IMR-90 (cell line): ENCODE measurements at regions not wholly inside any gene's neighbourhood (a gene's known extent, or its start where the extent isn't known, plus 50 kb on each side); places are given as distances from the start of the nearest gene placed in this dataset.

Source experiments
- ATAC-seq: fragments of 200-7000 bp; cut with Tn5 transposase; 2 replicates; pipeline ENCODE4 v1.9.1; 2020; ENCODE audit warnings: low read depth, mild to moderate bottlenecking, moderate library complexity
- BruUV-seq: library from RNA; stranded (reverse); fragments of 400-500 nt; replicated peaks from 2 replicates; lab custom pipeline; 2021; lab: Mats Ljungman, UMichigan
- CTCF ChIA-PET: fragments of 300-600 bp; formaldehyde crosslinking; extraction: SDS; loops from one replicate; lab custom pipeline; 2021; ENCODE audit warnings: antibody characterized with exemption; lab: Yijun Ruan, JAX
- POLR2A ChIA-PET: fragments of 300-600 bp; sonication (Branson Sonifier 250); formaldehyde crosslinking; loops from one replicate; lab custom pipeline; 2022; ENCODE audit warnings: antibody characterized with exemption; ENCODE audit not compliant: unreplicated experiment; lab: Charles Lee
- DNase-seq: peaks from one replicate; pipeline ENCODE4 v3.0.0; 2013
- H2AFZ ChIP-seq: replicated peaks from 2 replicates; pipeline ENCODE3; 2013; ENCODE audit warnings: low read length, mild to moderate bottlenecking; ENCODE audit not compliant: poor library complexity
- H2AK5ac ChIP-seq: 2 replicates; pipeline ENCODE4 v1.6.1; 2013; ENCODE audit warnings: low read depth, low read length, inconsistent platforms
- H2AK9ac ChIP-seq: replicated peaks from 2 replicates; pipeline ENCODE3; 2013; ENCODE audit warnings: mild to moderate bottlenecking, low read depth, low read length, moderate library complexity; ENCODE audit not compliant: poor library complexity
- H2BK120ac ChIP-seq: 2 replicates; pipeline ENCODE4 v1.6.1; 2013; ENCODE audit warnings: low read depth, low read length, inconsistent platforms
- H2BK15ac ChIP-seq: 3 replicates; pipeline ENCODE4 v1.6.1; 2013; ENCODE audit warnings: low read depth, low read length, inconsistent platforms
- H2BK20ac ChIP-seq: 2 replicates; pipeline ENCODE4 v1.6.1; 2013; ENCODE audit warnings: low read depth, mild to moderate bottlenecking, inconsistent platforms, low read length, moderate library complexity
- H2BK5ac ChIP-seq: 2 replicates; pipeline ENCODE4 v1.6.1; 2013; ENCODE audit warnings: mild to moderate bottlenecking, low read depth, low read length, inconsistent platforms; ENCODE audit not compliant: poor library complexity, severe bottlenecking
- H3K14ac ChIP-seq: replicated peaks from 2 replicates; pipeline ENCODE4 v1.6.1; 2013; ENCODE audit warnings: low read depth, low read length, inconsistent platforms
- H3K18ac ChIP-seq: 2 replicates; pipeline ENCODE4 v1.6.1; 2013; ENCODE audit warnings: low read depth, low read length, control low read depth
- H3K23ac ChIP-seq: 2 replicates; pipeline ENCODE4 v1.6.1; 2013; ENCODE audit warnings: low read depth, low read length, inconsistent platforms
- H3K27ac ChIP-seq: 2 replicates; pipeline ENCODE4 v1.5.1; 2013; ENCODE audit warnings: mild to moderate bottlenecking, control low read depth, low read length; ENCODE audit not compliant: insufficient read depth
- H3K27me3 ChIP-seq: 2 replicates; pipeline ENCODE4 v1.6.1; 2013; ENCODE audit warnings: low read length; ENCODE audit not compliant: control insufficient read depth, insufficient read depth
- H3K36me3 ChIP-seq: 2 replicates; pipeline ENCODE4 v1.6.1; 2013; ENCODE audit warnings: low read length, mixed read lengths; ENCODE audit not compliant: control insufficient read depth, insufficient read depth
- H3K4ac ChIP-seq: 2 replicates; pipeline ENCODE4 v1.6.1; 2013; ENCODE audit warnings: low read depth, low read length, inconsistent platforms
- H3K4me1 ChIP-seq: 2 replicates; pipeline ENCODE4 v1.6.1; 2013; ENCODE audit warnings: low read length, mixed read lengths; ENCODE audit not compliant: control insufficient read depth, insufficient read depth
- H3K4me2 ChIP-seq: 2 replicates; pipeline ENCODE4 v1.6.1; 2013; ENCODE audit warnings: low read depth, mild to moderate bottlenecking, control low read depth, low read length, moderate library complexity
- H3K4me3 ChIP-seq: 2 replicates; pipeline ENCODE4 v1.5.1; 2013; ENCODE audit warnings: low read depth, mild to moderate bottlenecking, control low read depth, low read length, moderate library complexity; ENCODE audit not compliant: insufficient read depth
- H3K56ac ChIP-seq: 2 replicates; pipeline ENCODE4 v1.6.1; 2013; ENCODE audit warnings: low read length, inconsistent platforms; ENCODE audit not compliant: insufficient read depth; ENCODE audit errors: extremely low read depth
- H3K79me1 ChIP-seq, 2 experiments: 2 replicates each; pipeline ENCODE4 v1.6.1; 2013; ENCODE audit warnings: low read length in 2 of 2, inconsistent platforms in 1 of 2, low read depth in 1 of 2
- H3K9ac ChIP-seq: 2 replicates; pipeline ENCODE4 v1.6.1; 2013; ENCODE audit warnings: low read depth, low read length, control low read depth
- H3K9me1 ChIP-seq: 2 replicates; pipeline ENCODE4 v1.6.1; 2013; ENCODE audit warnings: low read length, inconsistent platforms; ENCODE audit not compliant: insufficient read depth
- H3K9me3 ChIP-seq: 2 replicates; pipeline ENCODE4 v1.6.1; 2013; ENCODE audit warnings: low read length; ENCODE audit not compliant: control insufficient read depth, insufficient read depth
- H4K20me1 ChIP-seq: 2 replicates; pipeline ENCODE4 v1.6.1; 2013; ENCODE audit warnings: low read length, inconsistent platforms; ENCODE audit not compliant: insufficient read depth
- H4K5ac ChIP-seq: 2 replicates; pipeline ENCODE4 v1.6.1; 2013; ENCODE audit warnings: mild to moderate bottlenecking, low read depth, low read length, control low read depth
- H4K8ac ChIP-seq, 2 experiments: 2 replicates each; pipeline ENCODE4 v1.6.1; 2013; ENCODE audit warnings: low read depth in 2 of 2, low read length in 2 of 2, control low read depth in 1 of 2, inconsistent platforms in 1 of 2
- H4K91ac ChIP-seq: 2 replicates; pipeline ENCODE4 v1.6.1; 2013; ENCODE audit warnings: low read depth, low read length, inconsistent platforms; ENCODE audit not compliant: insufficient read depth
- CHD1 ChIP-seq: IDR thresholded peaks from 2 replicates; pipeline ENCODE4 v1.6.1; 2012; ENCODE audit warnings: low read depth, low read length, improper control_type of control experiment
- ELK1 ChIP-seq: fragments of 150-350 bp; IDR thresholded peaks from 2 replicates; pipeline ENCODE4 v1.6.1; 2016; ENCODE audit warnings: low read depth, mild to moderate bottlenecking, low read length, moderate library complexity, borderline replicate concordance
- WGBS, 2 experiments: methylation state at CpG; one replicate each; pipeline versions ENCODE4 v1.1.5 to v1.1.7; 2013; ENCODE audit warnings: missing lambda C conversion rate in 2 of 2; ENCODE audit not compliant: insufficient read length in 1 of 2; ENCODE audit errors: extremely low coverage in 2 of 2; 5-methylcytosine and 5-hydroxymethylcytosine counted together
- dilution Hi-C: fragments of 300-500 bp; cut with HindIII; formaldehyde crosslinking; loops from one replicate; pipeline ENCODE4 v1.14.3; 2018; ENCODE audit warnings: low sequenced_read_pairs; ENCODE audit not compliant: unreplicated experiment
- in situ Hi-C: fragments of 300-500 bp; cut with MboI; formaldehyde crosslinking; loops from 3 replicates; pipeline ENCODE4 v1.14.3; 2019; ENCODE audit warnings: low sequenced_read_pairs, inconsistent platforms, mixed read lengths
- intact Hi-C: fragments of 100-400 bp; cut with micrococcal nuclease; formaldehyde crosslinking; loops from 2 replicates; pipeline ENCODE4 v1.10.0; 2022

GRCh38 chr14:94689985-94690400 is 77.8 kb downstream of the SERPINA3 start:
- CTCF ChIA-PET: interaction anchor here (0.5 to 1.4 kb wide), 6 partner anchors 9 to 757 kb away, joined by 3 to 5 read pairs (median 4); no protein-coding TSS in a partner anchor
- no peak overlapping the region for H3K4me2 ChIP-seq

More at GRCh38 chr14:94689985-94690400, 77.8 kb downstream of the SERPINA3 start:
- H2AFZ ChIP-seq: peak overlapping the region; percentile 69
- BruUV-seq: no TSS peak
- dilution Hi-C loops (no loop called here), intact Hi-C loops (loop anchor here (1.0 to 10.0 kb wide), 5 partner anchors 409 to 1305 kb away; no protein-coding TSS in a partner anchor), in situ Hi-C loops (loop anchor here (5.0 to 25.0 kb wide), 3 partner anchors 407 to 1297 kb away; no protein-coding TSS in a partner anchor)
- no peak overlapping the region for H3K4ac ChIP-seq
- no peak overlapping the region for H4K5ac ChIP-seq
- no peak for TF ChIP-seq ELK1
- no peak for TF ChIP-seq CHD1
- H3K36me3 ChIP-seq: no peaks in the 10 kb centered on the region
- H4K20me1 ChIP-seq: no peaks in the 10 kb centered on the region
- H3K4me3 ChIP-seq: no peak overlapping the region
- peaks cover 2% of the 10 kb centered on the region; the same call in 1 of the 2 replicates for H3K4me1 ChIP-seq
- 70% methylated on average over 17 of the region's 18 CpGs; no CpG with 5 or more reads in 1 of the 2 experiments for WGBS, 2 experiments
- no peak overlapping the region for H3K27ac ChIP-seq
- H4K8ac ChIP-seq: no peak overlapping the region
- DNase-seq (no peak), ATAC-seq (no peak)
- no peaks in the 10 kb centered on the region for H3K9me3 ChIP-seq
- H3K56ac ChIP-seq: no peak overlapping the region
- H4K91ac ChIP-seq: no peak overlapping the region
- H2BK5ac ChIP-seq: no peak overlapping the region
- POLR2A ChIA-PET: interaction anchor here (0.6 kb wide), 1 partner anchor 790 kb away, joined by 7 read pairs; no protein-coding TSS in a partner anchor
- H2AK5ac ChIP-seq: no peak overlapping the region
- H3K18ac ChIP-seq: no peak overlapping the region
- no peaks in the 10 kb centered on the region for H3K79me1 ChIP-seq
- no peak overlapping the region for H2BK20ac ChIP-seq
- H2BK15ac ChIP-seq: no peak overlapping the region
- H2BK120ac ChIP-seq: no peak overlapping the region
- H2AK9ac ChIP-seq: peak overlapping the region; percentile 51
- H3K14ac ChIP-seq: no peak overlapping the region
- no peaks in the 10 kb centered on the region; the same call in 1 of the 2 replicates for H3K27me3 ChIP-seq
- peak overlapping the region; percentile 57; the same call in 1 of the 2 replicates for H3K9ac ChIP-seq
- H3K23ac ChIP-seq: no peak overlapping the region
- H3K9me1 ChIP-seq: no peaks in the 10 kb centered on the region
